ENCODE measurements at regions not wholly inside any gene's neighbourhood (a gene's known extent, or its start where the extent isn't known, plus 50 kb on each side); places are given as distances from the start of the nearest gene placed in this dataset.

DNA sequence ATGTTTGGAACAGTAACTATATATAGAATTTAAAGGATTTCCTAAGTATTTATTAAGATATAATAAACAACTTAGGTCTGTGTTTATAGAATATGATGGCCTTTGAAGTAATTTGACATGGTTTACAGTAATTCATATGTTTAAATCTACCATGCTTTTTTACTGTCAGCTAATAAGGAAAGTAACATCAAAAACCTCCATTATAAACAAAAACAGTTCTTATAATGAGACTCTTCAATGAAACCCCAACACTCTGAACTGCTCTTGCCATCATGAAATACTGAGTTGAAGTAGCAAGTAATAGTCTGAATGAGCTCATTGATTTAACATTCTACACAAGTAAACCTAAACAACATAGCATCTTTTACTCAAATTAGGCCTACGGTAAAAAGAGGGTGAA, 1236.5 kb downstream of the FSTL5 start:
- no peak for TF ChIP-seq CTCF (IDR thresholded peaks at IDR 0.05; ENCODE audit: borderline replicate concordance, extremely low read depth, low read length, poor library complexity, severe bottlenecking)
- no peak for TF ChIP-seq EZH2 (IDR thresholded peaks at IDR 0.05; ENCODE audit: borderline replicate concordance, low read depth, low read length, severe bottlenecking)
